ENCODE measurements at regions not wholly inside any gene's neighbourhood (a gene's known extent, or its start where the extent isn't known, plus 50 kb on each side); places are given as distances from the start of the nearest gene placed in this dataset.

DNA sequence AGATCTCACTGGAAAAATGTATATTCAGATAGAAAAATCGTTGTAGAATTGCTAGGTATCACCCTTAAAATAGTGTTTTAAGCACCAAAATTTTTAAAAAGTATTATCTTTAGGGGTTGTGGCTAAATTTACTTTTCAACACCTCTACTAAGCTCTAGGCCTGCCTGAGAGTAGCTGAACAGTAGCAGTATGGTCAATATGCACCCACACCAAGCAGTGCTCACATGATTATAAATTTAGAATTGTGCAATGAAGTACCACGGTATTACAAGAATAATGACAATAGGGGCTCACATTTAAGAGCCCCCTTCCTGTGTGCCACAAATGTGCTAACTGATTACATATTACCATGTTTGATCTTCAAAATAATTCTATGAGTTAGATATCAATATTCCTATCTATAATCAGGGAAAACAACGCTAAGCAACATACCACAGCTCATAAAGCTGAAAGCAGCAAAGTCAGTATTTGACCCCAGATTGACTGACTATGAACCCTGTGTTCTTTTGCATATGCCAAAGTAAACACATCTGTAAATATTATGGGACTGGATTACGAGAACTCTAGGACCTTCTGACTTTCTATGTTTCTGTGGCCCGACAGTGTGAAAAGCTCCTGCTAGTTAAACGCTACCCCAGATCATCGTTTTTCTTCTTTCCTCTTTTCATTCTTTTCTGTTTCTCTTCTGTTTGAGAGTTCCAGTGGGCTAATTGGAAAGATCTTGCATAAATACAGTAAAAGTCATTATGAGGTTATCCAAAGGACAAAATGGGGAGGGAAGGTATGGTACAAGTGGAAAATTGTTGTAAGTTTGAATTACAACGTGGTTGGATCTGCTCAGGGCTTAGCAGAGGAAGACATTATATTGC is 201.1 kb upstream of the C1orf87 start (continued):
- TF ChIP-seq, protein P1, sequence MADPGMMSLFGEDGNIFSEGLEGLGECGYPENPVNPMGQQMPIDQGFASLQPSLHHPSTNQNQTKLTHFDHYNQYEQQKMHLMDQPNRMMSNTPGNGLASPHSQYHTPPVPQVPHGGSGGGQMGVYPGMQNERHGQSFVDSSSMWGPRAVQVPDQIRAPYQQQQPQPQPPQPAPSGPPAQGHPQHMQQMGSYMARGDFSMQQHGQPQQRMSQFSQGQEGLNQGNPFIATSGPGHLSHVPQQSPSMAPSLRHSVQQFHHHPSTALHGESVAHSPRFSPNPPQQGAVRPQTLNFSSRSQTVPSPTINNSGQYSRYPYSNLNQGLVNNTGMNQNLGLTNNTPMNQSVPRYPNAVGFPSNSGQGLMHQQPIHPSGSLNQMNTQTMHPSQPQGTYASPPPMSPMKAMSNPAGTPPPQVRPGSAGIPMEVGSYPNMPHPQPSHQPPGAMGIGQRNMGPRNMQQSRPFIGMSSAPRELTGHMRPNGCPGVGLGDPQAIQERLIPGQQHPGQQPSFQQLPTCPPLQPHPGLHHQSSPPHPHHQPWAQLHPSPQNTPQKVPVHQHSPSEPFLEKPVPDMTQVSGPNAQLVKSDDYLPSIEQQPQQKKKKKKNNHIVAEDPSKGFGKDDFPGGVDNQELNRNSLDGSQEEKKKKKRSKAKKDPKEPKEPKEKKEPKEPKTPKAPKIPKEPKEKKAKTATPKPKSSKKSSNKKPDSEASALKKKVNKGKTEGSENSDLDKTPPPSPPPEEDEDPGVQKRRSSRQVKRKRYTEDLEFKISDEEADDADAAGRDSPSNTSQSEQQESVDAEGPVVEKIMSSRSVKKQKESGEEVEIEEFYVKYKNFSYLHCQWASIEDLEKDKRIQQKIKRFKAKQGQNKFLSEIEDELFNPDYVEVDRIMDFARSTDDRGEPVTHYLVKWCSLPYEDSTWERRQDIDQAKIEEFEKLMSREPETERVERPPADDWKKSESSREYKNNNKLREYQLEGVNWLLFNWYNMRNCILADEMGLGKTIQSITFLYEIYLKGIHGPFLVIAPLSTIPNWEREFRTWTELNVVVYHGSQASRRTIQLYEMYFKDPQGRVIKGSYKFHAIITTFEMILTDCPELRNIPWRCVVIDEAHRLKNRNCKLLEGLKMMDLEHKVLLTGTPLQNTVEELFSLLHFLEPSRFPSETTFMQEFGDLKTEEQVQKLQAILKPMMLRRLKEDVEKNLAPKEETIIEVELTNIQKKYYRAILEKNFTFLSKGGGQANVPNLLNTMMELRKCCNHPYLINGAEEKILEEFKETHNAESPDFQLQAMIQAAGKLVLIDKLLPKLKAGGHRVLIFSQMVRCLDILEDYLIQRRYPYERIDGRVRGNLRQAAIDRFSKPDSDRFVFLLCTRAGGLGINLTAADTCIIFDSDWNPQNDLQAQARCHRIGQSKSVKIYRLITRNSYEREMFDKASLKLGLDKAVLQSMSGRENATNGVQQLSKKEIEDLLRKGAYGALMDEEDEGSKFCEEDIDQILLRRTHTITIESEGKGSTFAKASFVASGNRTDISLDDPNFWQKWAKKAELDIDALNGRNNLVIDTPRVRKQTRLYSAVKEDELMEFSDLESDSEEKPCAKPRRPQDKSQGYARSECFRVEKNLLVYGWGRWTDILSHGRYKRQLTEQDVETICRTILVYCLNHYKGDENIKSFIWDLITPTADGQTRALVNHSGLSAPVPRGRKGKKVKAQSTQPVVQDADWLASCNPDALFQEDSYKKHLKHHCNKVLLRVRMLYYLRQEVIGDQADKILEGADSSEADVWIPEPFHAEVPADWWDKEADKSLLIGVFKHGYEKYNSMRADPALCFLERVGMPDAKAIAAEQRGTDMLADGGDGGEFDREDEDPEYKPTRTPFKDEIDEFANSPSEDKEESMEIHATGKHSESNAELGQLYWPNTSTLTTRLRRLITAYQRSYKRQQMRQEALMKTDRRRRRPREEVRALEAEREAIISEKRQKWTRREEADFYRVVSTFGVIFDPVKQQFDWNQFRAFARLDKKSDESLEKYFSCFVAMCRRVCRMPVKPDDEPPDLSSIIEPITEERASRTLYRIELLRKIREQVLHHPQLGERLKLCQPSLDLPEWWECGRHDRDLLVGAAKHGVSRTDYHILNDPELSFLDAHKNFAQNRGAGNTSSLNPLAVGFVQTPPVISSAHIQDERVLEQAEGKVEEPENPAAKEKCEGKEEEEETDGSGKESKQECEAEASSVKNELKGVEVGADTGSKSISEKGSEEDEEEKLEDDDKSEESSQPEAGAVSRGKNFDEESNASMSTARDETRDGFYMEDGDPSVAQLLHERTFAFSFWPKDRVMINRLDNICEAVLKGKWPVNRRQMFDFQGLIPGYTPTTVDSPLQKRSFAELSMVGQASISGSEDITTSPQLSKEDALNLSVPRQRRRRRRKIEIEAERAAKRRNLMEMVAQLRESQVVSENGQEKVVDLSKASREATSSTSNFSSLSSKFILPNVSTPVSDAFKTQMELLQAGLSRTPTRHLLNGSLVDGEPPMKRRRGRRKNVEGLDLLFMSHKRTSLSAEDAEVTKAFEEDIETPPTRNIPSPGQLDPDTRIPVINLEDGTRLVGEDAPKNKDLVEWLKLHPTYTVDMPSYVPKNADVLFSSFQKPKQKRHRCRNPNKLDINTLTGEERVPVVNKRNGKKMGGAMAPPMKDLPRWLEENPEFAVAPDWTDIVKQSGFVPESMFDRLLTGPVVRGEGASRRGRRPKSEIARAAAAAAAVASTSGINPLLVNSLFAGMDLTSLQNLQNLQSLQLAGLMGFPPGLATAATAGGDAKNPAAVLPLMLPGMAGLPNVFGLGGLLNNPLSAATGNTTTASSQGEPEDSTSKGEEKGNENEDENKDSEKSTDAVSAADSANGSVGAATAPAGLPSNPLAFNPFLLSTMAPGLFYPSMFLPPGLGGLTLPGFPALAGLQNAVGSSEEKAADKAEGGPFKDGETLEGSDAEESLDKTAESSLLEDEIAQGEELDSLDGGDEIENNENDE (IDR thresholded peaks at IDR 0.05; ENCODE audit: insufficient replicate concordance, low read length), result no peak
- TF ChIP-seq EZH2 (IDR thresholded peaks at IDR 0.05; ENCODE audit: low read depth, low read length, severe bottlenecking), result no peak
